GM23338 (cell line): ENCODE measurements at regions not wholly inside any gene's neighbourhood (a gene's known extent, or its start where the extent isn't known, plus 50 kb on each side); places are given as distances from the start of the nearest gene placed in this dataset.
"Not testable (repeated sequence)": the region's sequence is repeated elsewhere in the genome, so short reads cannot be mapped to it uniquely, and the experiment has no call there.

ENCODE experiments used
- ATAC-seq: fragments of 200-7000 bp; cut with Tn5 transposase; 3 replicates; pipeline ENCODE4 v1.9.1; 2020
- DNase-seq: peaks from one replicate; pipeline ENCODE4 v3.0.0-alpha.2; 2015; ENCODE audit warnings: low spot score
- H2AFZ ChIP-seq: fragments of 200-600 bp; sonication (generic); 2 replicates; pipeline ENCODE4 v1.8.0; 2016; ENCODE audit warnings: antibody characterized with exemption, mild to moderate bottlenecking, moderate library complexity
- H3F3A ChIP-seq: fragments of 200-600 bp; sonication (generic); replicated peaks from 2 replicates; pipeline ENCODE4 v1.8.0; 2017; ENCODE audit warnings: antibody characterized with exemption, mixed run types, low read depth
- H3K27ac ChIP-seq: fragments of 200-600 bp; sonication (generic); 2 replicates; pipeline ENCODE4 v1.6.1; 2016; ENCODE audit warnings: low read depth
- H3K27me3 ChIP-seq: fragments of 200-600 bp; sonication (generic); 2 replicates; pipeline ENCODE4 v1.8.0; 2016; ENCODE audit warnings: mild to moderate bottlenecking, mixed run types, moderate library complexity; ENCODE audit not compliant: insufficient read depth
- H3K36me3 ChIP-seq: fragments of 200-600 bp; sonication (generic); 2 replicates; pipeline ENCODE4 v1.8.0; 2016; ENCODE audit warnings: mild to moderate bottlenecking; ENCODE audit not compliant: insufficient read depth
- H3K4me1 ChIP-seq: fragments of 200-600 bp; sonication (generic); 2 replicates; pipeline ENCODE4 v1.8.0; 2016; ENCODE audit warnings: mild to moderate bottlenecking, moderate library complexity; ENCODE audit not compliant: insufficient read depth
- H3K4me2 ChIP-seq: fragments of 200-600 bp; sonication (generic); 2 replicates; pipeline ENCODE4 v1.7.1; 2017; ENCODE audit warnings: mixed run types
- H3K4me3 ChIP-seq: fragments of 200-600 bp; sonication (generic); 2 replicates; pipeline ENCODE4 v1.6.1; 2016; ENCODE audit warnings: mixed run types
- H3K79me2 ChIP-seq: fragments of 200-600 bp; sonication (generic); replicated peaks from 2 replicates; pipeline ENCODE4 v1.8.0; 2017; ENCODE audit warnings: mild to moderate bottlenecking; ENCODE audit not compliant: insufficient read depth
- H3K9me2 ChIP-seq: fragments of 200-600 bp; sonication (generic); 2 replicates; pipeline ENCODE4 v1.8.0; 2017; ENCODE audit not compliant: insufficient read depth
- H4K20me1 ChIP-seq: fragments of 200-600 bp; sonication (generic); replicated peaks from 2 replicates; pipeline ENCODE4 v1.8.0; 2017; ENCODE audit warnings: mild to moderate bottlenecking; ENCODE audit not compliant: insufficient read depth
- H3K27ac Mint-ChIP-seq: 2 replicates; pipeline ENCODE4 v1.8.0; 2020; ENCODE audit warnings: inconsistent platforms, mild to moderate bottlenecking, moderate library complexity, mixed read lengths
- H3K27me3 Mint-ChIP-seq: 3 replicates; pipeline ENCODE4 v1.8.0; 2022; ENCODE audit warnings: low read depth, mild to moderate bottlenecking, moderate library complexity, mixed read lengths, inconsistent platforms; ENCODE audit not compliant: insufficient read depth, poor library complexity
- H3K36me3 Mint-ChIP-seq: 3 replicates; pipeline ENCODE4 v1.8.0; 2021; ENCODE audit warnings: low read depth, mild to moderate bottlenecking, inconsistent platforms, moderate library complexity, mixed read lengths
- H3K4me1 Mint-ChIP-seq: 3 replicates; pipeline ENCODE4 v1.8.0; 2020; ENCODE audit warnings: mild to moderate bottlenecking, inconsistent platforms, mixed read lengths
- H3K4me3 Mint-ChIP-seq: 3 replicates; pipeline ENCODE4 v1.8.0; 2021; ENCODE audit warnings: moderate library complexity, mild to moderate bottlenecking, inconsistent platforms, mixed read lengths
- H3K9me3 Mint-ChIP-seq: 3 replicates; pipeline ENCODE4 v1.8.0; 2020; ENCODE audit warnings: moderate library complexity, mild to moderate bottlenecking, inconsistent platforms, mixed read lengths
- CREB1 ChIP-seq: fragments of 250-450 bp; sonication (Bioruptor Pico); IDR thresholded peaks from 2 replicates; pipeline ENCODE4 v1.5.0; 2020; ENCODE audit warnings: low read depth, mild to moderate bottlenecking, moderate library complexity
- EZH2 ChIP-seq: fragments of 200-600 bp; sonication (generic); IDR thresholded peaks from one replicate; pipeline ENCODE4 v1.8.0; 2017; ENCODE audit warnings: antibody characterized with exemption, mild to moderate bottlenecking, low read depth; ENCODE audit not compliant: unreplicated experiment
- JUNB ChIP-seq: IDR thresholded peaks from one replicate; pipeline ENCODE4 v1.6.1; 2016; ENCODE audit warnings: antibody characterized with exemption; ENCODE audit not compliant: unreplicated experiment
- REST ChIP-seq: IDR thresholded peaks from one replicate; pipeline ENCODE4 v1.6.1; 2018; ENCODE audit warnings: antibody characterized with exemption; ENCODE audit not compliant: unreplicated experiment
- STAT1 ChIP-seq: IDR thresholded peaks from one replicate; pipeline ENCODE4 v1.6.1; 2016; ENCODE audit warnings: antibody characterized with exemption; ENCODE audit not compliant: unreplicated experiment
- ZNF114 ChIP-seq: fragments of 250-450 bp; sonication (Bioruptor Pico); IDR thresholded peaks from 2 replicates; pipeline ENCODE4 v1.5.0; 2020; ENCODE audit warnings: mild to moderate bottlenecking, moderate library complexity
- ZNF331 ChIP-seq: fragments of 250-450 bp; sonication (Bioruptor Pico); IDR thresholded peaks from 2 replicates; pipeline ENCODE4 v1.5.0; 2020; ENCODE audit warnings: low read depth, mild to moderate bottlenecking, moderate library complexity
- TF ChIP-seq, protein P1 (sequence below): IDR thresholded peaks from 2 replicates; pipeline ENCODE4 v1.6.1; 2016; ENCODE audit warnings: antibody characterized with exemption
- TF ChIP-seq, protein P2 (sequence below), 2 experiments: fragments of 200-600 bp in 1 of 2; sonication (generic) in 1 of 2; conservative IDR thresholded peaks; 2 replicates each; pipeline versions ENCODE4 v1.5.1 to v1.6.1; 2016 to 2017; ENCODE audit warnings: antibody characterized with exemption in 2 of 2, low read depth in 2 of 2, mild to moderate bottlenecking in 2 of 2, moderate library complexity in 1 of 2
- TF ChIP-seq, protein P3 (sequence below): fragments of 250-450 bp; sonication (Bioruptor Pico); IDR thresholded peaks from 2 replicates; pipeline ENCODE4 v1.5.0; 2020; ENCODE audit warnings: mild to moderate bottlenecking, moderate library complexity

- not testable (repeated sequence) for DNase-seq, H3K27me3 Mint-ChIP-seq, H4K20me1 ChIP-seq, H3K79me2 ChIP-seq, ATAC-seq, H2AFZ ChIP-seq, H3K4me2 ChIP-seq, H3K4me3 ChIP-seq, H3K4me1 ChIP-seq, H3K4me3 Mint-ChIP-seq, H3K36me3 ChIP-seq, H3K27ac ChIP-seq, H3K4me1 Mint-ChIP-seq, H3K27ac Mint-ChIP-seq, H3K27me3 ChIP-seq, H3K9me2 ChIP-seq, H3F3A ChIP-seq
- peaks cover 28% of the 10 kb centered on the region for H3K9me3 Mint-ChIP-seq
- peaks cover 15% of the 10 kb centered on the region; the same call in 2 of the 3 replicates for H3K36me3 Mint-ChIP-seq
These were observed 499.8 kb upstream of the IZUMO3 start for GRCh38 chr9:25045469-25045868.

DNA sequence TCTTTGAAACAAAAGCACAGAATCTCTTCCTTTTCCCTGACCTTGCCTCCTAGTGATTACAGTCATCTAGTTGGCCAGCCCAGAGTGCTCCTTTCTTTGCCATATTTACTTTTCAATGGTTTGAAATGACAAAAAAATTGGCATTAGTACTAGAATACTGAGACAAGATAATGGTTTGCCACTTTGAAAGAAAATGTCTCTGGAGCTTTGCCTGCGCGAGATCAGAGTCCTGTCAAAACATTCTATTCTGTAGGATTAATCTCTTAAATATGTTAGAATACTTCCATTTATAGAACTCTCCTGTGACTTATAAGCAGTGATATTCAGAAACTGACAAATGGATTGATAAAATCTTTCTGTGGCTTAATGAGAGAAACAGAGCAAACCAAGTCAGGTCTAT is 484.0 kb upstream of the IZUMO3 start:
- H3K79me2 ChIP-seq: no peaks in the 10 kb centered on the region
- no peaks in the 10 kb centered on the region for H3K36me3 ChIP-seq
- H3K9me2 ChIP-seq: 0 out of 2 replicates have a peak, but pooled peaks cover under 1% of the 10 kb centered on the region
- H3K27me3 ChIP-seq: no peaks in the 10 kb centered on the region
- Mint-ChIP-seq H3K4me3 (no peak overlapping the region), H3K4me1 (no peaks in the 10 kb centered on the region), H3K27me3 (no peaks in the 10 kb centered on the region), H3K9me3 (peaks cover 4% of the 10 kb centered on the region; the same call in 1 of the 3 replicates), H3K36me3 (no peaks in the 10 kb centered on the region), H3K27ac (no peak overlapping the region)
- DNase-seq (no peak), ATAC-seq (no peak)
- H4K20me1 ChIP-seq: no peaks in the 10 kb centered on the region
- no peak overlapping the region for H3K4me3 ChIP-seq
- no peak overlapping the region for H3K27ac ChIP-seq
- H3F3A ChIP-seq: no peaks in the 10 kb centered on the region
- H3K4me1 ChIP-seq: no peaks in the 10 kb centered on the region
- H2AFZ ChIP-seq: peak overlapping the region; percentile 4; the same call in 1 of the 2 replicates
- H3K4me2 ChIP-seq: no peak overlapping the region
- no peak for TF ChIP-seq ZNF114
- no peak for TF ChIP-seq CREB1
- TF ChIP-seq, protein P1, sequence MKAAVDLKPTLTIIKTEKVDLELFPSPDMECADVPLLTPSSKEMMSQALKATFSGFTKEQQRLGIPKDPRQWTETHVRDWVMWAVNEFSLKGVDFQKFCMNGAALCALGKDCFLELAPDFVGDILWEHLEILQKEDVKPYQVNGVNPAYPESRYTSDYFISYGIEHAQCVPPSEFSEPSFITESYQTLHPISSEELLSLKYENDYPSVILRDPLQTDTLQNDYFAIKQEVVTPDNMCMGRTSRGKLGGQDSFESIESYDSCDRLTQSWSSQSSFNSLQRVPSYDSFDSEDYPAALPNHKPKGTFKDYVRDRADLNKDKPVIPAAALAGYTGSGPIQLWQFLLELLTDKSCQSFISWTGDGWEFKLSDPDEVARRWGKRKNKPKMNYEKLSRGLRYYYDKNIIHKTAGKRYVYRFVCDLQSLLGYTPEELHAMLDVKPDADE: no peak
- no peak for TF ChIP-seq STAT1
- no peak for TF ChIP-seq REST
- TF ChIP-seq JUNB: no peak
- TF ChIP-seq, protein P2, sequence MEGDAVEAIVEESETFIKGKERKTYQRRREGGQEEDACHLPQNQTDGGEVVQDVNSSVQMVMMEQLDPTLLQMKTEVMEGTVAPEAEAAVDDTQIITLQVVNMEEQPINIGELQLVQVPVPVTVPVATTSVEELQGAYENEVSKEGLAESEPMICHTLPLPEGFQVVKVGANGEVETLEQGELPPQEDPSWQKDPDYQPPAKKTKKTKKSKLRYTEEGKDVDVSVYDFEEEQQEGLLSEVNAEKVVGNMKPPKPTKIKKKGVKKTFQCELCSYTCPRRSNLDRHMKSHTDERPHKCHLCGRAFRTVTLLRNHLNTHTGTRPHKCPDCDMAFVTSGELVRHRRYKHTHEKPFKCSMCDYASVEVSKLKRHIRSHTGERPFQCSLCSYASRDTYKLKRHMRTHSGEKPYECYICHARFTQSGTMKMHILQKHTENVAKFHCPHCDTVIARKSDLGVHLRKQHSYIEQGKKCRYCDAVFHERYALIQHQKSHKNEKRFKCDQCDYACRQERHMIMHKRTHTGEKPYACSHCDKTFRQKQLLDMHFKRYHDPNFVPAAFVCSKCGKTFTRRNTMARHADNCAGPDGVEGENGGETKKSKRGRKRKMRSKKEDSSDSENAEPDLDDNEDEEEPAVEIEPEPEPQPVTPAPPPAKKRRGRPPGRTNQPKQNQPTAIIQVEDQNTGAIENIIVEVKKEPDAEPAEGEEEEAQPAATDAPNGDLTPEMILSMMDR (conservative IDR thresholded peaks at IDR 0.05; ENCODE audit: low read depth in 2 of 2): no peak
- no peak for TF ChIP-seq EZH2
- TF ChIP-seq, protein P3, sequence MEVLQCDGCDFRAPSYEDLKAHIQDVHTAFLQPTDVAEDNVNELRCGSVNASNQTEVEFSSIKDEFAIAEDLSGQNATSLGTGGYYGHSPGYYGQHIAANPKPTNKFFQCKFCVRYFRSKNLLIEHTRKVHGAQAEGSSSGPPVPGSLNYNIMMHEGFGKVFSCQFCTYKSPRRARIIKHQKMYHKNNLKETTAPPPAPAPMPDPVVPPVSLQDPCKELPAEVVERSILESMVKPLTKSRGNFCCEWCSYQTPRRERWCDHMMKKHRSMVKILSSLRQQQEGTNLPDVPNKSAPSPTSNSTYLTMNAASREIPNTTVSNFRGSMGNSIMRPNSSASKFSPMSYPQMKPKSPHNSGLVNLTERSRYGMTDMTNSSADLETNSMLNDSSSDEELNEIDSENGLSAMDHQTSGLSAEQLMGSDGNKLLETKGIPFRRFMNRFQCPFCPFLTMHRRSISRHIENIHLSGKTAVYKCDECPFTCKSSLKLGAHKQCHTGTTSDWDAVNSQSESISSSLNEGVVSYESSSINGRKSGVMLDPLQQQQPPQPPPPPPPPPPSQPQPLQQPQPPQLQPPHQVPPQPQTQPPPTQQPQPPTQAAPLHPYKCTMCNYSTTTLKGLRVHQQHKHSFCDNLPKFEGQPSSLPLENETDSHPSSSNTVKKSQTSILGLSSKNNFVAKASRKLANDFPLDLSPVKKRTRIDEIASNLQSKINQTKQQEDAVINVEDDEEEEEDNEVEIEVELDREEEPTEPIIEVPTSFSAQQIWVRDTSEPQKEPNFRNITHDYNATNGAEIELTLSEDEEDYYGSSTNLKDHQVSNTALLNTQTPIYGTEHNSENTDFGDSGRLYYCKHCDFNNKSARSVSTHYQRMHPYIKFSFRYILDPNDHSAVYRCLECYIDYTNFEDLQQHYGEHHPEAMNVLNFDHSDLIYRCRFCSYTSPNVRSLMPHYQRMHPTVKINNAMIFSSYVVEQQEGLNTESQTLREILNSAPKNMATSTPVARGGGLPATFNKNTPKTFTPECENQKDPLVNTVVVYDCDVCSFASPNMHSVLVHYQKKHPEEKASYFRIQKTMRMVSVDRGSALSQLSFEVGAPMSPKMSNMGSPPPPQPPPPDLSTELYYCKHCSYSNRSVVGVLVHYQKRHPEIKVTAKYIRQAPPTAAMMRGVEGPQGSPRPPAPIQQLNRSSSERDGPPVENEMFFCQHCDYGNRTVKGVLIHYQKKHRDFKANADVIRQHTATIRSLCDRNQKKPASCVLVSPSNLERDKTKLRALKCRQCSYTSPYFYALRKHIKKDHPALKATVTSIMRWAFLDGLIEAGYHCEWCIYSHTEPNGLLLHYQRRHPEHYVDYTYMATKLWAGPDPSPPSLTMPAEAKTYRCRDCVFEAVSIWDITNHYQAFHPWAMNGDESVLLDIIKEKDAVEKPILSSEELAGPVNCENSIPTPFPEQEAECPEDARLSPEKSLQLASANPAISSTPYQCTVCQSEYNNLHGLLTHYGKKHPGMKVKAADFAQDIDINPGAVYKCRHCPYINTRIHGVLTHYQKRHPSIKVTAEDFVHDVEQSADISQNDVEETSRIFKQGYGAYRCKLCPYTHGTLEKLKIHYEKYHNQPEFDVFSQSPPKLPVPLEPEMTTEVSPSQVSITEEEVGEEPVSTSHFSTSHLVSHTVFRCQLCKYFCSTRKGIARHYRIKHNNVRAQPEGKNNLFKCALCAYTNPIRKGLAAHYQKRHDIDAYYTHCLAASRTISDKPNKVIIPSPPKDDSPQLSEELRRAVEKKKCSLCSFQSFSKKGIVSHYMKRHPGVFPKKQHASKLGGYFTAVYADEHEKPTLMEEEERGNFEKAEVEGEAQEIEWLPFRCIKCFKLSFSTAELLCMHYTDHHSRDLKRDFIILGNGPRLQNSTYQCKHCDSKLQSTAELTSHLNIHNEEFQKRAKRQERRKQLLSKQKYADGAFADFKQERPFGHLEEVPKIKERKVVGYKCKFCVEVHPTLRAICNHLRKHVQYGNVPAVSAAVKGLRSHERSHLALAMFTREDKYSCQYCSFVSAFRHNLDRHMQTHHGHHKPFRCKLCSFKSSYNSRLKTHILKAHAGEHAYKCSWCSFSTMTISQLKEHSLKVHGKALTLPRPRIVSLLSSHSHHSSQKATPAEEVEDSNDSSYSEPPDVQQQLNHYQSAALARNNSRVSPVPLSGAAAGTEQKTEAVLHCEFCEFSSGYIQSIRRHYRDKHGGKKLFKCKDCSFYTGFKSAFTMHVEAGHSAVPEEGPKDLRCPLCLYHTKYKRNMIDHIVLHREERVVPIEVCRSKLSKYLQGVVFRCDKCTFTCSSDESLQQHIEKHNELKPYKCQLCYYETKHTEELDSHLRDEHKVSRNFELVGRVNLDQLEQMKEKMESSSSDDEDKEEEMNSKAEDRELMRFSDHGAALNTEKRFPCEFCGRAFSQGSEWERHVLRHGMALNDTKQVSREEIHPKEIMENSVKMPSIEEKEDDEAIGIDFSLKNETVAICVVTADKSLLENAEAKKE: no peak
- no peak for TF ChIP-seq ZNF331 (CRISPR knock-in tag)
